ENCODE measurements at regions not wholly inside any gene's neighbourhood (a gene's known extent, or its start where the extent isn't known, plus 50 kb on each side); places are given as distances from the start of the nearest gene placed in this dataset.

DNA sequence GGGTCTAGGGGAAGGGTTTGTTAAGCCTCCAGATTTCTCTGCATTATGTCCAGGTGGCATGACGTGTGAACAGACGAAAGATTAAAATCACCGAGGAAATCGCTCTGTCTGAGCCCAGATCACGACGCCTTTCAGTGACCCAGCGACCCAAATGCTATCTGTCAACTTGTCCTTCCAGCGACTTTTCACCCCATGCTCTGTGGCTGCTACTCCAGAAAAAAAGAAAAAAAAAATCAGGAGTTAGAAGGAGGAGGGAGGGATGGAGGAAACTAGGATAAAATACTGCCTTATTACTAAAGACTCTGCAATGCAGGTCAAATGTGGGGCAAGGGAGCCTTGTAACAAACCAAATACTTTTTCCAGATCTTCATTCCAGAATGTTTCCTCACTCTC lies 352.0 kb downstream of the NUF2 start:
- no peaks in the 10 kb centered on the region for H3K36me3 Mint-ChIP-seq (ENCODE audit: unreplicated experiment)
- no peaks in the 10 kb centered on the region for H3K27me3 Mint-ChIP-seq (ENCODE audit: unreplicated experiment)
- H3K4me1 Mint-ChIP-seq (ENCODE audit: unreplicated experiment): no peaks in the 10 kb centered on the region
- no peaks in the 10 kb centered on the region for H3K9me3 Mint-ChIP-seq (ENCODE audit: unreplicated experiment)
- TF ChIP-seq, protein P1, sequence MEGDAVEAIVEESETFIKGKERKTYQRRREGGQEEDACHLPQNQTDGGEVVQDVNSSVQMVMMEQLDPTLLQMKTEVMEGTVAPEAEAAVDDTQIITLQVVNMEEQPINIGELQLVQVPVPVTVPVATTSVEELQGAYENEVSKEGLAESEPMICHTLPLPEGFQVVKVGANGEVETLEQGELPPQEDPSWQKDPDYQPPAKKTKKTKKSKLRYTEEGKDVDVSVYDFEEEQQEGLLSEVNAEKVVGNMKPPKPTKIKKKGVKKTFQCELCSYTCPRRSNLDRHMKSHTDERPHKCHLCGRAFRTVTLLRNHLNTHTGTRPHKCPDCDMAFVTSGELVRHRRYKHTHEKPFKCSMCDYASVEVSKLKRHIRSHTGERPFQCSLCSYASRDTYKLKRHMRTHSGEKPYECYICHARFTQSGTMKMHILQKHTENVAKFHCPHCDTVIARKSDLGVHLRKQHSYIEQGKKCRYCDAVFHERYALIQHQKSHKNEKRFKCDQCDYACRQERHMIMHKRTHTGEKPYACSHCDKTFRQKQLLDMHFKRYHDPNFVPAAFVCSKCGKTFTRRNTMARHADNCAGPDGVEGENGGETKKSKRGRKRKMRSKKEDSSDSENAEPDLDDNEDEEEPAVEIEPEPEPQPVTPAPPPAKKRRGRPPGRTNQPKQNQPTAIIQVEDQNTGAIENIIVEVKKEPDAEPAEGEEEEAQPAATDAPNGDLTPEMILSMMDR (IDR thresholded peaks at IDR 0.05): no peak
- H3K27ac Mint-ChIP-seq (ENCODE audit: unreplicated experiment): no peak overlapping the region
- H3K4me3 Mint-ChIP-seq (ENCODE audit: unreplicated experiment): no peak overlapping the region
- no peak for DNase-seq (ENCODE audit: extremely low spot score, unreplicated experiment)

DNA sequence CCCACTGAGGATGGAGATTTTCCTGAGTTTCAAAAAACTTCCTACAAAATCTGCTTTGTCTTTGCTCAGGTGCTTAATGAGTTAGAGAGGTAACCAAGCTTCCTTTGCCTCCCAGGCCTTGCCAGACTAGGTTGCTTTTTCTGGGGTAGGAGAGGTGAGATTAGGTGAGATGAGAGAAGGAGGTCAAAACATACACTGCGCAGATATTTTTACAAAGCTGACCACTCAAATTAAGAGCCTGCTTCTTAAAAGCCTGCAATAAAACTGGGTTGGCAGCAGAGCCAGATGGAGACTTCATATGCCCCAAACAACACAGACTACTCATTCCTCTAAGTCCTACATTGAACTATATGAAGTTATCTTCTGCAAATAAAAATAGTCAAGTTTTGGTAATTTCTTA lies 352.5 kb downstream of the NUF2 start:
- DNase-seq (ENCODE audit: extremely low spot score, unreplicated experiment): no peak
- H3K9me3 Mint-ChIP-seq (ENCODE audit: unreplicated experiment): no peaks in the 10 kb centered on the region
- TF ChIP-seq, protein P1 (IDR thresholded peaks at IDR 0.05): no peak
- no peaks in the 10 kb centered on the region for H3K27me3 Mint-ChIP-seq (ENCODE audit: unreplicated experiment)
- no peak overlapping the region for H3K4me3 Mint-ChIP-seq (ENCODE audit: unreplicated experiment)
- H3K36me3 Mint-ChIP-seq (ENCODE audit: unreplicated experiment): no peaks in the 10 kb centered on the region
- no peaks in the 10 kb centered on the region for H3K4me1 Mint-ChIP-seq (ENCODE audit: unreplicated experiment)
- H3K27ac Mint-ChIP-seq (ENCODE audit: unreplicated experiment): no peak overlapping the region

DNA sequence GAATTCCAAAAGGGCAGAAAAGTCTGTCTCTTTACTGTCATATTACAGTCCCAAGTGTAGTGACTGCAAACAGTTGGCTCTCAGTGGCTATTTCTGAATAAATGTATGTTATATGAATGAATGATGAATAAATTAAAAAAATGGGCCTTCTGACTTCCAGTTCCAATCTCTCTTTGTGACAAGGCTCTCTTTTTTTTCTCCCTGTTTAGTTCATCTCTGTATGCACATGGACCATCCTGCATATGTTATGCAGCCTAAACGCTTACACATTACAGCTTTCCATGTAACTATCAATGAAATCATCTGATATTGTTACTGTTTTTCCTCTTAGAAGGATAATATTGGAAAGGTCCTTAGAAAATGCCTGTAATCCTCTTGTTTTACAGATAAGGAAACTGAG lies 363.0 kb downstream of the NUF2 start:
- H3K4me1 Mint-ChIP-seq (ENCODE audit: unreplicated experiment): no peaks in the 10 kb centered on the region
- H3K9me3 Mint-ChIP-seq (ENCODE audit: unreplicated experiment): peaks cover 4% of the 10 kb centered on the region
- no peak for DNase-seq (ENCODE audit: extremely low spot score, unreplicated experiment)
- H3K4me3 Mint-ChIP-seq (ENCODE audit: unreplicated experiment): no peak overlapping the region
- TF ChIP-seq, protein P1 (IDR thresholded peaks at IDR 0.05): no peak
- no peak overlapping the region for H3K27ac Mint-ChIP-seq (ENCODE audit: unreplicated experiment)
- H3K36me3 Mint-ChIP-seq (ENCODE audit: unreplicated experiment): no peaks in the 10 kb centered on the region
- no peaks in the 10 kb centered on the region for H3K27me3 Mint-ChIP-seq (ENCODE audit: unreplicated experiment)

DNA sequence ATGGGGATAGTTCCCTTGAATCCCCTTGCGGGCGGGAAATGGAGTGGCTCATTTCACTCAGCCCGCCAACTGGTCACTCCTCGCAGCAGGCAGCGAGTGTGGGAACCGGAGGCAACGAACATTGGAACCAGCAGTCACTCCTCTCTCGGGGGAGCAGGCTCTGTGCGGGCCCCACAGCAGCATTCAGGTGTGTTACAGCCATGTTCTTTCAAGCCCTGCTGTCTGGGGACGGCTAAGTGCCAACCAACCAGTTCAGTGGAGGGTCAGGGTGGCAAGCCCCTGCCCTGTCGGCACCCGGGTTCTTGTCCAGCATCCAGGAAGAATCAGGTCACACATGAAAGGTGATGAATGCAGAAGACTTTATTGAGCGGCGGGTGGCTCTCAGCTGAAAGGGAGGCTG lies 370.5 kb downstream of the NUF2 start:
- Mint-ChIP-seq H3K27me3 (ENCODE audit: unreplicated experiment) (no peaks in the 10 kb centered on the region), H3K27ac (ENCODE audit: unreplicated experiment) (no peak overlapping the region), H3K4me3 (ENCODE audit: unreplicated experiment) (no peak overlapping the region), H3K9me3 (ENCODE audit: unreplicated experiment) (no peaks in the 10 kb centered on the region), H3K4me1 (ENCODE audit: unreplicated experiment) (no peaks in the 10 kb centered on the region), H3K36me3 (ENCODE audit: unreplicated experiment) (no peaks in the 10 kb centered on the region)
- TF ChIP-seq, protein P1 (IDR thresholded peaks at IDR 0.05): no peak
- DNase-seq (ENCODE audit: extremely low spot score, unreplicated experiment): no peak

DNA sequence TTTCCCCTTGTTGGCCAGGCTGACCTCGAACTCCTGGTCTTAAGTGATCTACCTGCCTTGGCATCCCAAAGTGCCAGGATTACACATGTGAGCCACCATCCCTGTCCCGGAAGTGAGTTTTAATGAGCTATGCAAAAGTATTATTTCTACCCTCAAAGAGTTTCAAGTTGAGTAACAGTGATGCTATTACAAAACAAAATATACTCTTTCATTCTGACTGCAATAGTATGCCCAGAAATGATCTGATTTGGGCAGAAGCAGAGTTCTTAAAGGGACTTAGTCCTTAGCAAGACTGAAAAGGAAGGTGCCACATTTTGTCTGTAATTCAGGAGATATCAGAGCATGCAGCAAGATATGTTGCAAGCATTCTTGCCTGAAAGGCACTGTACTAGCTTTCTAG lies 375.4 kb downstream of the NUF2 start:
- Mint-ChIP-seq H3K9me3 (ENCODE audit: unreplicated experiment) (no peaks in the 10 kb centered on the region), H3K36me3 (ENCODE audit: unreplicated experiment) (no peaks in the 10 kb centered on the region), H3K4me3 (ENCODE audit: unreplicated experiment) (no peak overlapping the region), H3K4me1 (ENCODE audit: unreplicated experiment) (no peaks in the 10 kb centered on the region), H3K27ac (ENCODE audit: unreplicated experiment) (no peak overlapping the region), H3K27me3 (ENCODE audit: unreplicated experiment) (no peaks in the 10 kb centered on the region)
- TF ChIP-seq, protein P1 (IDR thresholded peaks at IDR 0.05): no peak
- no peak for DNase-seq (ENCODE audit: extremely low spot score, unreplicated experiment)
